ENCODE measurements at regions not wholly inside any gene's neighbourhood (a gene's known extent, or its start where the extent isn't known, plus 50 kb on each side); places are given as distances from the start of the nearest gene placed in this dataset.

DNA sequence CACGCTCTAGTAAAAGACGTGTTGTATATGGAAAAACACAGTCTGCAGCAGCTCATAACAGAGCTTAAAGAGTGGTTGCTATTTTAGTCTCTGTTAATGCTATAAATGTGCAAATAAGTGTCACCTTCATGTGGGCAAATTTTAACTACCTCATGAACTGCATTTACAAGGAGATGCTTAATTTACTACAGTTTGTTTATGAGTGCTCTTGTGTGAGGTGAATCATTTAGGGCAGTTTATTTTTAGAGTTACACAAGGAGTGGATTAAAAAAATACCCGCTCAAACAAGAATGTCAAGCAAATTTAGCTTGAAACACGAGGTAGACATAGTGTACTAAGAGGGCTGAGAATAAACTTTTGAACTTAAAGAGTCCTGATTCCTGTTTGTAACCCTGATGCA is 579.0 kb downstream of the MFSD1 start:
- TF ChIP-seq POLR2A (IDR thresholded peaks at IDR 0.05; ENCODE audit: low read length) (no peak), GATA1 (IDR thresholded peaks at IDR 0.05; ENCODE audit: low read depth, low read length) (no peak)

All from erythroblast (primary cell).